Loucy (cell line): ENCODE measurements at regions not wholly inside any gene's neighbourhood (a gene's known extent, or its start where the extent isn't known, plus 50 kb on each side); places are given as distances from the start of the nearest gene placed in this dataset.

ENCODE experiments used
- H2AFZ ChIP-seq: fragments of 200-600 bp; sonication (generic); 2 replicates; pipeline ENCODE4 v1.6.0; 2016; ENCODE audit warnings: antibody characterized with exemption, mild to moderate bottlenecking, low read length, moderate library complexity
- H3F3A ChIP-seq: fragments of 200-600 bp; 2 replicates; pipeline ENCODE4 v1.6.0; 2016; ENCODE audit warnings: antibody characterized with exemption, low read depth, mild to moderate bottlenecking
- H3K27me3 ChIP-seq: fragments of 200-600 bp; sonication (generic); 2 replicates; pipeline ENCODE4 v1.6.1; 2014; ENCODE audit warnings: low read length, mild to moderate bottlenecking; ENCODE audit not compliant: insufficient read depth, poor library complexity, severe bottlenecking
- H3K36me3 ChIP-seq: fragments of 200-600 bp; sonication (generic); 2 replicates; pipeline ENCODE4 v1.6.1; 2016; ENCODE audit warnings: low read length; ENCODE audit not compliant: insufficient read depth
- H3K4me1 ChIP-seq: fragments of 200-600 bp; sonication (generic); 2 replicates; pipeline ENCODE4 v1.5.1; 2014; ENCODE audit warnings: low read length, mild to moderate bottlenecking; ENCODE audit not compliant: insufficient read depth, poor library complexity, severe bottlenecking
- H3K4me2 ChIP-seq: fragments of 200-600 bp; sonication (generic); 2 replicates; pipeline ENCODE4 v1.6.0; 2014; ENCODE audit warnings: antibody characterized with exemption, low read length, low read depth, mild to moderate bottlenecking; ENCODE audit not compliant: poor library complexity, severe bottlenecking
- H3K4me3 ChIP-seq: fragments of 200-600 bp; sonication (generic); 2 replicates; pipeline ENCODE4 v1.5.1; 2014; ENCODE audit warnings: low read length, mild to moderate bottlenecking, mixed read lengths; ENCODE audit not compliant: poor library complexity, severe bottlenecking
- H3K79me2 ChIP-seq: fragments of 200-600 bp; sonication (generic); 2 replicates; pipeline ENCODE4 v1.6.1; 2014; ENCODE audit warnings: low read length; ENCODE audit not compliant: insufficient read depth
- H3K9ac ChIP-seq: fragments of 200-600 bp; sonication (generic); 2 replicates; pipeline ENCODE4 v1.6.0; 2014; ENCODE audit warnings: mild to moderate bottlenecking, low read depth, low read length, moderate library complexity; ENCODE audit not compliant: poor library complexity, severe bottlenecking
- H3K9me2 ChIP-seq: fragments of 200-600 bp; sonication (generic); replicated peaks from 2 replicates; pipeline ENCODE4 v1.6.1; 2016; ENCODE audit warnings: low read depth, low read length, mixed read lengths
- H3K9me3 ChIP-seq: fragments of 200-600 bp; sonication (generic); 2 replicates; pipeline ENCODE4 v1.6.1; 2014; ENCODE audit warnings: mild to moderate bottlenecking, antibody characterized with exemption, low read length, low read depth; ENCODE audit not compliant: insufficient read depth
- H4K20me1 ChIP-seq: fragments of 200-600 bp; sonication (generic); 2 replicates; pipeline ENCODE4 v1.6.0; 2014; ENCODE audit warnings: antibody characterized with exemption, low read length, mild to moderate bottlenecking; ENCODE audit not compliant: insufficient read depth, poor library complexity, severe bottlenecking
- CTCF ChIP-seq: fragments of 200-600 bp; sonication (generic); conservative IDR thresholded peaks from 2 replicates; pipeline ENCODE4 v1.5.1; 2014; ENCODE audit warnings: mild to moderate bottlenecking, antibody characterized with exemption, low read length
- EZH2phosphoT487 ChIP-seq: fragments of 200-600 bp; IDR thresholded peaks from 2 replicates; pipeline ENCODE4 v1.6.1; 2018; ENCODE audit warnings: antibody characterized with exemption, mild to moderate bottlenecking, moderate library complexity, borderline replicate concordance

- Histone ChIP-seq H3K4me3 (no peak overlapping the region), H3K4me2 (no peak overlapping the region), H3K4me1 (no peaks in the 10 kb centered on the region), H2AFZ (no peak overlapping the region), H3K9me2 (no peaks in the 10 kb centered on the region), H3K36me3 (no peaks in the 10 kb centered on the region), H3F3A (no peaks in the 10 kb centered on the region), H3K79me2 (no peaks in the 10 kb centered on the region), H3K9ac (no peak overlapping the region), H3K9me3 (no peaks in the 10 kb centered on the region), H4K20me1 (no peaks in the 10 kb centered on the region), H3K27me3 (no peaks in the 10 kb centered on the region)
- TF ChIP-seq CTCF (no peak), EZH2phosphoT487 (no peak)
These were observed 212.6 kb downstream of the MN1 start for GRCh38 chr22:27588915-27589314.

GRCh38 chr22:27591060-27591459, 210.5 kb downstream of the MN1 start:
- Histone ChIP-seq H3K9me3 (no peaks in the 10 kb centered on the region), H3K79me2 (no peaks in the 10 kb centered on the region), H4K20me1 (no peaks in the 10 kb centered on the region), H3K9ac (no peak overlapping the region), H3K27me3 (no peaks in the 10 kb centered on the region), H3K4me2 (no peak overlapping the region), H3K9me2 (no peaks in the 10 kb centered on the region), H3K4me3 (no peak overlapping the region), H3K36me3 (no peaks in the 10 kb centered on the region), H3F3A (no peaks in the 10 kb centered on the region), H2AFZ (no peak overlapping the region), H3K4me1 (no peaks in the 10 kb centered on the region)
- TF ChIP-seq CTCF = no peak
- TF ChIP-seq EZH2phosphoT487 = no peak

- no peaks in the 10 kb centered on the region for H3F3A ChIP-seq
- H3K9ac ChIP-seq = no peak overlapping the region
- no peak overlapping the region for H2AFZ ChIP-seq
- no peaks in the 10 kb centered on the region for H3K36me3 ChIP-seq
- H3K9me2 ChIP-seq = no peaks in the 10 kb centered on the region
- TF ChIP-seq CTCF (no peak), EZH2phosphoT487 (no peak)
- no peaks in the 10 kb centered on the region for H3K79me2 ChIP-seq
- H3K4me2 ChIP-seq = no peak overlapping the region
- H3K9me3 ChIP-seq = no peaks in the 10 kb centered on the region
- no peaks in the 10 kb centered on the region for H3K27me3 ChIP-seq
- H4K20me1 ChIP-seq = no peaks in the 10 kb centered on the region
- H3K4me1 ChIP-seq = no peaks in the 10 kb centered on the region
- no peak overlapping the region for H3K4me3 ChIP-seq
These were observed 208.2 kb downstream of the MN1 start for GRCh38 chr22:27593378-27593777.
